SK-N-SH (cell line): ENCODE measurements at regions not wholly inside any gene's neighbourhood (a gene's known extent, or its start where the extent isn't known, plus 50 kb on each side); places are given as distances from the start of the nearest gene placed in this dataset.
"Not testable (repeated sequence)": the region's sequence is repeated elsewhere in the genome, so short reads cannot be mapped to it uniquely, and the experiment has no call there.

Experiments used
- CTCF ChIA-PET: fragments of 300-600, 350-600 bp; formaldehyde crosslinking; extraction: SDS; loops from one replicate; lab custom pipeline; 2021; lab: Yijun Ruan, JAX
- POLR2A ChIA-PET: fragments of 350-600 bp; sonication (Branson Sonifier 250); formaldehyde crosslinking; extraction: SDS; loops from one replicate; lab custom pipeline; 2020; ENCODE audit warnings: antibody characterized with exemption, inconsistent platforms; lab: Yijun Ruan, JAX
- DNase-seq: peaks from one replicate; pipeline ENCODE4 v3.0.0; 2012
- H2AFZ ChIP-seq: fragments of 200-600 bp; sonication (generic); 2 replicates; pipeline ENCODE4 v1.8.1; 2016; ENCODE audit warnings: antibody characterized with exemption, mild to moderate bottlenecking, low read depth
- H3F3A ChIP-seq: fragments of 200-600 bp; sonication (generic); replicated peaks from 2 replicates; pipeline ENCODE3; 2016; ENCODE audit warnings: antibody characterized with exemption, mild to moderate bottlenecking; ENCODE audit not compliant: insufficient read depth
- H3K27ac ChIP-seq, 2 experiments: fragments of 200-500 bp in 1 of 2; fragments of 200-600 bp in 1 of 2; sonication (Bioruptor generic) in 1 of 2; sonication (generic), shearing (Covaris generic) in 1 of 2; 2 replicates each; pipeline versions ENCODE4 v1.5.1 to v1.6.1; 2014 to 2016; ENCODE audit warnings: low read depth in 2 of 2, inconsistent platforms in 1 of 2, low read length in 1 of 2, mild to moderate bottlenecking in 1 of 2, mixed read lengths in 1 of 2
- H3K27me3 ChIP-seq: fragments of 200-600 bp; sonication (generic), shearing (Covaris generic); 2 replicates; pipeline ENCODE4 v1.6.1; 2016; ENCODE audit warnings: mixed run types; ENCODE audit not compliant: insufficient read depth
- H3K36me3 ChIP-seq, 2 experiments: fragments of 200-500 bp in 1 of 2; fragments of 200-600 bp in 1 of 2; sonication (Bioruptor generic) in 1 of 2; sonication (generic) in 1 of 2; replicated peaks in 1 of 2; 2 replicates each; pipeline versions ENCODE3 to v1.5.1; 2014 to 2016; ENCODE audit warnings: low read length in 1 of 2, mild to moderate bottlenecking in 1 of 2; ENCODE audit not compliant: insufficient read depth in 2 of 2, control insufficient read depth in 1 of 2
- H3K4me1 ChIP-seq, 2 experiments: fragments of 200-500 bp in 1 of 2; fragments of 200-600 bp in 1 of 2; sonication (Bioruptor generic) in 1 of 2; sonication (generic), shearing (Covaris generic) in 1 of 2; 2 replicates each; pipeline versions ENCODE4 v1.5.1 to v1.6.1; 2014 to 2016; ENCODE audit warnings: low read depth in 1 of 2, low read length in 1 of 2, mixed run types in 1 of 2; ENCODE audit not compliant: insufficient read depth in 2 of 2, control insufficient read depth in 1 of 2
- H3K4me2 ChIP-seq: fragments of 200-600 bp; sonication (generic), shearing (Covaris generic); 2 replicates; pipeline ENCODE4 v1.6.1; 2017; ENCODE audit warnings: mixed run types
- H3K4me3 ChIP-seq, 2 experiments: fragments of 200-500 bp in 1 of 2; fragments of 200-600 bp in 1 of 2; sonication (Bioruptor generic) in 1 of 2; sonication (generic), shearing (Covaris generic) in 1 of 2; 2 replicates each; pipeline versions ENCODE4 v1.5.1 to v1.8.1; 2014 to 2016; ENCODE audit warnings: low read depth in 2 of 2, inconsistent platforms in 1 of 2, low read length in 1 of 2, mild to moderate bottlenecking in 1 of 2, mixed read lengths in 1 of 2, moderate library complexity in 1 of 2
- H3K79me2 ChIP-seq: fragments of 200-600 bp; sonication (generic); 2 replicates; pipeline ENCODE4 v1.8.1; 2017; ENCODE audit warnings: mild to moderate bottlenecking; ENCODE audit not compliant: insufficient read depth
- H3K9ac ChIP-seq: fragments of 200-600 bp; sonication (generic); 2 replicates; pipeline ENCODE4 v1.6.1; 2017; ENCODE audit warnings: mixed run types
- H3K9me2 ChIP-seq: fragments of 200-600 bp; sonication (generic); 2 replicates; pipeline ENCODE4 v1.6.1; 2017; ENCODE audit warnings: mixed run types
- H3K9me3 ChIP-seq: fragments of 200-600 bp; sonication (generic); 2 replicates; pipeline ENCODE4 v1.6.1; 2017; ENCODE audit warnings: mixed run types, mild to moderate bottlenecking, moderate library complexity
- H4K20me1 ChIP-seq: fragments of 200-600 bp; sonication (generic); 2 replicates; pipeline ENCODE4 v1.6.1; 2017; ENCODE audit warnings: mild to moderate bottlenecking, mixed run types; ENCODE audit not compliant: insufficient read depth
- EP300 ChIP-seq, 2 experiments: IDR thresholded peaks; 2 replicates each; pipeline versions ENCODE4 v1.4.0 to v1.6.1; 2012; ENCODE audit warnings: borderline replicate concordance in 1 of 2, low read depth in 1 of 2, low read length in 1 of 2
- FOSL2 ChIP-seq: IDR thresholded peaks from 2 replicates; pipeline ENCODE4 v1.4.0; 2012; ENCODE audit warnings: low read depth, mild to moderate bottlenecking, moderate library complexity, borderline replicate concordance
- FOXM1 ChIP-seq: IDR thresholded peaks from 2 replicates; pipeline ENCODE4 v1.4.0; 2012; ENCODE audit warnings: low read depth, mild to moderate bottlenecking
- GABPA ChIP-seq: IDR thresholded peaks from 2 replicates; pipeline ENCODE4 v1.4.0; 2012; ENCODE audit warnings: low read depth, mild to moderate bottlenecking
- GATA2 ChIP-seq: sonication (generic); formaldehyde crosslinking; IDR thresholded peaks from 2 replicates; pipeline ENCODE4 v1.5.0; 2020; ENCODE audit warnings: mild to moderate bottlenecking, missing genetic modification reagents
- IRF3 ChIP-seq: fragments of 150-350 bp; IDR thresholded peaks from 2 replicates; pipeline ENCODE4 v1.6.1; 2016; ENCODE audit warnings: mild to moderate bottlenecking, low read depth, low read length
- JUND ChIP-seq: IDR thresholded peaks from 2 replicates; pipeline ENCODE4 v1.4.0; 2012
- MAX ChIP-seq: IDR thresholded peaks from 2 replicates; pipeline ENCODE4 v1.4.0; 2012; ENCODE audit warnings: low read depth
- MEF2A ChIP-seq: IDR thresholded peaks from 2 replicates; pipeline ENCODE4 v1.4.0; 2012; ENCODE audit warnings: low read depth, borderline replicate concordance
- MXI1 ChIP-seq: IDR thresholded peaks from 2 replicates; pipeline ENCODE4 v1.6.1; 2012; ENCODE audit warnings: mild to moderate bottlenecking, low read depth, low read length, improper control_type of control experiment
- NRF1 ChIP-seq: IDR thresholded peaks from 2 replicates; pipeline ENCODE4 v1.6.1; 2012; ENCODE audit warnings: low read depth, mild to moderate bottlenecking, low read length
- PBX3 ChIP-seq: IDR thresholded peaks from 2 replicates; pipeline ENCODE4; 2012
- RAD21 ChIP-seq: IDR thresholded peaks from 2 replicates; pipeline ENCODE4 v1.6.1; 2012; ENCODE audit warnings: mild to moderate bottlenecking, low read length
- RCOR1 ChIP-seq: fragments of 150-350 bp; IDR thresholded peaks from 2 replicates; pipeline ENCODE4 v1.6.1; 2017; ENCODE audit warnings: antibody characterized with exemption, low read length
- RXRA ChIP-seq: IDR thresholded peaks from 2 replicates; pipeline ENCODE4 v1.4.0; 2012; ENCODE audit warnings: low read depth, mild to moderate bottlenecking, borderline replicate concordance
- SIN3A ChIP-seq: IDR thresholded peaks from 2 replicates; pipeline ENCODE4 v1.6.1; 2012; ENCODE audit warnings: low read depth, mild to moderate bottlenecking, low read length, moderate library complexity, borderline replicate concordance
- TAF1 ChIP-seq: IDR thresholded peaks from 2 replicates; pipeline ENCODE4 v1.6.1; 2012; ENCODE audit warnings: low read depth, mild to moderate bottlenecking, low read length, moderate library complexity, borderline replicate concordance
- TCF12 ChIP-seq: IDR thresholded peaks from 2 replicates; pipeline ENCODE4 v1.4.0; 2012
- TEAD4 ChIP-seq: IDR thresholded peaks from 2 replicates; pipeline ENCODE4 v1.4.0; 2012; ENCODE audit warnings: mild to moderate bottlenecking, borderline replicate concordance; ENCODE audit not compliant: insufficient read depth
- USF2 ChIP-seq: fragments of 150-350 bp; IDR thresholded peaks from 2 replicates; pipeline ENCODE4 v1.6.1; 2017; ENCODE audit warnings: antibody characterized with exemption, low read length, low read depth, borderline replicate concordance
- ZBTB33 ChIP-seq: IDR thresholded peaks from 2 replicates; pipeline ENCODE4 v1.4.0; 2012; ENCODE audit warnings: low read depth, borderline replicate concordance
- WGBS: methylation state at CpG from one replicate; pipeline ENCODE4 v1.1.6; 2017; ENCODE audit warnings: low lambda C conversion rate; 5-methylcytosine and 5-hydroxymethylcytosine counted together

- no peak for TF ChIP-seq EP300 (IDR thresholded peaks at IDR 0.05; ENCODE audit: borderline replicate concordance in 1 of 2, low read depth in 1 of 2, low read length in 1 of 2)
- TF ChIP-seq FOXM1, result no peak
- TF ChIP-seq FOSL2, result no peak
- TF ChIP-seq, all 33 proteins: peak for 0
Observed at GRCh38 chr10:52946486-52946885, 173.9 kb upstream of the MBL2 start (continued).

GRCh38 chr10:52945521-52945920 lies 172.9 kb upstream of the MBL2 start:
- H2AFZ ChIP-seq, H3F3A ChIP-seq, H3K9me2 ChIP-seq, H3K79me2 ChIP-seq, H3K4me2 ChIP-seq, DNase-seq, H4K20me1 ChIP-seq, H3K27me3 ChIP-seq, H3K4me3 ChIP-seq, H3K27ac ChIP-seq, H3K36me3 ChIP-seq, H3K4me1 ChIP-seq, CTCF ChIA-PET, H3K9ac ChIP-seq, POLR2A ChIA-PET, H3K9me3 ChIP-seq: not testable (repeated sequence)
- WGBS, result 47% methylated on average over 4 of the region's 4 CpGs

GRCh38 chr10:52940921-52941320 lies 168.3 kb upstream of the MBL2 start:
- H3K27ac ChIP-seq, result no peak overlapping the region
- no peaks in the 10 kb centered on the region for H4K20me1 ChIP-seq
- H3K9me2 ChIP-seq, result no peaks in the 10 kb centered on the region
- WGBS, result 39% methylated on average over 9 of the region's 12 CpGs
- DNase-seq, result no peak
- no peak overlapping the region for H3K9ac ChIP-seq
- ChIA-PET CTCF (no interaction called here), POLR2A (no interaction called here)
- TF ChIP-seq IRF3 (no peak), RXRA (no peak), NRF1 (no peak), SIN3A (no peak), TCF12 (no peak), JUND (no peak), PBX3 (no peak), USF2 (no peak), RAD21 (no peak), TAF1 (no peak), TEAD4 (no peak), MEF2A (no peak), FOSL2 (no peak), FOXM1 (no peak), RCOR1 (no peak), ZBTB33 (no peak), MXI1 (no peak), GABPA (no peak), GATA2 (CRISPR knock-in tag) (no peak), MAX (no peak)
- no peak overlapping the region for H3K4me2 ChIP-seq
- H3K79me2 ChIP-seq, result no peaks in the 10 kb centered on the region
- H3F3A ChIP-seq, result no peaks in the 10 kb centered on the region
- H3K4me3 ChIP-seq, result no peak overlapping the region
- H3K4me1 ChIP-seq, result no peaks in the 10 kb centered on the region
- no peaks in the 10 kb centered on the region for H3K9me3 ChIP-seq
- no peak overlapping the region for H2AFZ ChIP-seq
- no peaks in the 10 kb centered on the region for H3K36me3 ChIP-seq
- H3K27me3 ChIP-seq, result no peaks in the 10 kb centered on the region; the same call in 1 of the 2 replicates
